Stimulated activated naive CD4-positive, alpha-beta T cell (primary cell): ENCODE measurements at regions not wholly inside any gene's neighbourhood (a gene's known extent, or its start where the extent isn't known, plus 50 kb on each side); places are given as distances from the start of the nearest gene placed in this dataset.

Experiments used
- DNase-seq, 6 experiments: peaks; one replicate each; lab custom pipeline; 2025; lab: John Stamatoyannopoulos, UW

DNA sequence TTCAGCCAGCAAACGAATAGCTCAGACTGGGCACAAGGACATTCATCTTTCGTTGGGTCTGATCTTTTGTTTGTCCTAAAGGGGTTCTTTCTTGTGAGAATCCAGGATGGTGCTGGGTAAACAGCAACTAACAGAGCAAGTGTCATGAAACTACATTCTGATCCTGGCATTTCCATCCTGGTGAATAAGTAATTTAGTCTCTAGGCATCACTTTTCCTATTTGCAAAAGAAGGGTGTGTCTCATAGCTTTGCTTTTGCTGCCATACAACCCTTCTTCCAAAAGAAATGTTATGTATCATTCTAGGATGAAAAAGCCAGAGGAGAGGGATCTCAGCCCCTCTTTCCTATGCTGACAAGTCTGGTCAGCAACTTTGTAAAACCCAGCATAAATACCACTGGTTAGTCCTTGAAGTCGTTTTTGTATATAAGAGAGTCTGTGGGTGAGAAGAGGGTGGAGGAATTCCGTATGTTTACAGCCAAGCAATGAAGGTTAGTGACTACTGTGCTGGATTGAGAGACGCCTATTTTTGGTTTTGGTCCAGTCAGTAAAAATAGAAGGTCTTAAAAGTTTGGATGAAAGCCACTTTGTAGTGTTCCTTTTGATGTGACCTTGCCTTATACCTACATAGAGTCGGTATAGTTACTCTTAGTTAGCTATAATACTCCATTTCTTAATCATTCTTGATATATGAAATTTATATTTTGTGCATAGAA is 88.4 kb upstream of the SLC25A13 start:
- DNase-seq, result no peak

DNA sequence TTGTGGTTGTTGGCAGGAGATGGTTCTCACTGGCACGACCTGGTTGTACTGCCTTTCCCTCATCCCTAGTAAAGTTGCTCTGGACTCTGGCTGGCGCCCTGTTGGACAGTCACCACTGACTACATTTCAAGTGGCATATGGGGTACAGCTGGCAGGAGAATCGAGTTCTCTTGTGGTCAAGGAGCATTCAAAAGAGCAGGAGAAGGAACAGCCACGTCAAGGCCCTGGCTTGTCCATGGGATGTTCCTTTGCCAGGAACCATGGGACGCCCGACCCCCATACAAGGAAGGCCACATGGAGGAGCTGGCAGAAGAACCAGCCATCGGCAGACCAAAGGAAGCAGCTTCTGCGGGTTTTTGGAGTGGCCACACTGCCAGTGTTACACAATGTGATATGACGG is 87.0 kb upstream of the SLC25A13 start:
- no peak for DNase-seq

DNA sequence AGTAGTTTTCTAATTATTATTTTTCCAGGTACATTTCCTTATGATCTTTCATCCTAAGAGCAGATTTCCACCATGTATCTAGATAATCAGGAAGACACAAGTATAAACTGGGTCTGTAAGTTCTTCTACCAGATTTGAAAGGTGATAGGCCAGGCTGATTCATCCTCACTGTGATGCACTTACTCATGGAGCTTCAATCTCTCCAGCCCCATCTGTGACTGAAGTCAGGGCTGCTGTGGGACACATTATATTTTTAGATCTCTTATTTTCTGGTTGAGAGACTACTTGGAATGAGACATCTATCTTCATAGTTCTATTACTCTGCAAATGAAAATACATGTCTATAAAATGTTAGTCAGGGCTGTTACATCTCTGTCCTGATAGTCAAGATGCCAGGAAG is 85.5 kb upstream of the SLC25A13 start:
- DNase-seq, result no peak

DNA sequence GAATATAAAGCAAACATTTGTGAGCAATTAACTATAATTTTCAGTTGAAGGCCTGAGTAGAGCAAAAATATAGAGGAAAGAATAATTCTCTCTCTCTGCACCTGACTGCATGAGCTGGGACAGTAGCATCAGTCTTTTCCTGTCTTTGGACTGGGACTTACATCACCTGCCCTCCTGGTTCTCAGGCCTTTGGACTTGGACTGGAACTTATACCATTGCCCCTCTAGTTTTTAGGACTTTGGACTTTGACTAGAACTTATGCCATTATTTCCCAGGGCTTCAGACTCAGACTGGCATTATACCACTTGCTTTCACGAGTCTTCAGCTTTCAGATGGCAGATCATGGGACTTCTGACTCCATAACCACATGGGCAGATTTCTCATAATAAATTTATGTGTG is 81.0 kb upstream of the SLC25A13 start:
- DNase-seq, result no peak

DNA sequence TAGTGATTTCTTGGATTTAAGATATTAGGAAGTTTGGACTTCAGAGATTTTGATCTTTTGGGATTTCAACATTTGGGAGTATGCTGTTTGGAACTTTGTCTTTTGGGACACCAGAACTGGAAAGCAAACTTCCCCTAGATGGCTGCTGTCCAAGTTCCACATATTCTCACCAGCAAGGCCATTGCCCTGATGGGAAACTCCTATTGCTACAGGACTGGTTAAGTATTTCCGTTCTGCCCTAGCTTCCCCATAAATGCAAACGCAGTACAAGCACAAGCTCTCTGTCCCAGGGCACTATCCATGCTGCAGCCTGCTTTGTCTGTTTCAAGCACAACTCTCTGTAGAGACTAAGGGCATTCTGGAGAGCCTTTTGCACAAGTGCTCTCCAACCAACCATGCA is 79.3 kb upstream of the SLC25A13 start:
- no peak for DNase-seq

DNA sequence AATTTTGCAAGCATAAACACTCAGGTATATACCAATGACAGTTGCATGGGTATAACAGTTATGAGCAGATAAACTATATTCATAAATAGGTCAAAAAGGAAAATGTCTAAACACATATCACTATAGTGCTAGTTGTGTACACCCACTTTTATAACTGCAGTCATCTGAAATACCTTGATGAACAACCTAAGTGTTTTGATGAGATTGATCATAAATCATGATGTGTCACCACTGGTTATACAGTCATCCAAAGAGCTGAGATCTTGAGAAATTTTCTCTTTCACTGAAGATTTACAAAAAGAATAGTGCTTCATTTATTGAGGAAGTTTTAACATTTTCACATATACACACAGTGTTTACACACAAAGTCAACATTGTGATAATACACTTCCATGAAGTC is 78.6 kb upstream of the SLC25A13 start:
- no peak for DNase-seq

DNA sequence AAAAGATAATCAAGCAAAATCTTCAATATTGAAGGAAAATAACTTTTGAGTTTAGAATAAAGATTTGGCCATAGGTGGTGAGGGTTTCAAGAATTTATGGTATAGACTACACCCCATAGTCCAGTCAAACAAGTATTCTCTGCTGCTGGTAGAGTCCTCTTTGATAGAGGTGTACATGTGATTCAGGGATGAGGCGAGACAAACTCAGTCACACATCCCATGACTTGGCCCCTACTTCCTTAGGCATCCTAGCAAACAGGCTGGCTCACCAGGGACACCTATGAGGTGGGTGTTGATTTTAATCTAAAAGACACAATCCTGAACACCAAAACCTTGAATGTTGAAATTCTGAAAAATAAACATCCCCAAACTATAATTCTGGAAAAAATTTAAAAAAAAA is 78.1 kb upstream of the SLC25A13 start:
- DNase-seq, result no peak

DNA sequence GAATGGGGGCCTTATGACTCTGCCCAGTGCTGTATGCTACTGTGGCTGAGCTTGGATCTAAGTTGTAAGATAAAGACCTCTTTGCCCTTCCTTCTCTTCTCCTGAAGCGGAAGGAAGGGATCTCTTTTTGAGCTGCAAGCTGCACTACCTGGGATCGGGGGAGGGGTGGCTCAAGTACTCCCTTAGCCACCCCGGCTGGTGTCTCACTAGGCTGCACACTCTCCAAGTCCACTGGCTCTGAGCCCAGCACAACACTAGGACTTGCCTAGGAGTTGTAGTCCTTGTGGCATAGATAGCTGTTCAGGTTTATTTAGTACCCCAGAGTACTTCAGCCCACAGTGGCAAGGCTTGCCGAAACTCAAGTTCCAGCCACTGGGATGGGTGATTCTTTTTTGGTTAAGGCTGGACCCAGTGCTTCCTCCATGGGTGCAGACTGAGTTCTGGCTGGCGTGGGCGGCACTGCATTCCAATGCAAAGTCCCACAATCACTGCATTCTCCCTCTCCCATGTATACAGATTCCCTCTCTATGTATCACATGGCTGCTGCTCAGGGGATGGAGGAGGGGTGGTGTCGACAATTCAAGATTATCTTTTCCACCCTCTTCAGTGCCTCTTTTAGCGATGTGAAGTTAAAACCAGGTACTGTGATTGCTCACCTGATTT is 76.2 kb upstream of the SLC25A13 start:
- no peak for DNase-seq

DNA sequence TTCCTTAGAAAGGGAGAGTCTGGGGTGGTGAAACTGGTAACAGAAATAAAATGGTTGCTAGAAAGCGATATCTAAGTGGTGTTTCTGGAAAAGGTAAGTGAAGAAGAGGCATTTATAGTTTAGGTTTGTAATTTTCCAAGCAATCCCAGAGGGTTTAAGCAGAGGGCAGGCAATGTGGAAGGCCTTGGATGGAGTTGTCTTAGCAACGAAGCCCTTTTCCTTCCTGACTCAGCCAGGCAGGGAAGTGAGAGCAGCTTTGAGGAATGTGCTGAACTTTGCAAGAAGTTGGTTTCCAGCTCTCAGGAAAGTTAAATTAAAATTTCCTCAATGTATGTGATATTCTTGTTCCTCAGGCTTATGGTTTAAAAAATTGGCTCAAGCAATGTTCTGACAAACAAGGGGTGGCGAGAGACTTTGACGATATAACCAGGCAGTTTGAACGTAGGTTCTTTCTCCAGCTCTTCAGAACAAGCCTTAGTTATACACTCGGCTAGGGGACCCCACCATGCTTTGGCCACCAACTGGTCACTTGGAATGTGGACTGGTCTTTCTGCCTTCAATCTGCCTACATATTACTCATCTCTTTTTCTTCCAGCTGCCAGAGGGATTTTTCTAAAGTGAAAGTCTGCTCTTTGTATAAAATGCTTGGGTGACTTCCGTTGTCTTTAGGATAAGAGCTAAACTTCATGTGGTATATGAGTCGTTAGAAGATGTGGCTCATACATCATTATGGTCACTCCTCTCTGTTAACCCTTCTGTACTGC is 66.9 kb upstream of the SLC25A13 start:
- DNase-seq, result no peak

DNA sequence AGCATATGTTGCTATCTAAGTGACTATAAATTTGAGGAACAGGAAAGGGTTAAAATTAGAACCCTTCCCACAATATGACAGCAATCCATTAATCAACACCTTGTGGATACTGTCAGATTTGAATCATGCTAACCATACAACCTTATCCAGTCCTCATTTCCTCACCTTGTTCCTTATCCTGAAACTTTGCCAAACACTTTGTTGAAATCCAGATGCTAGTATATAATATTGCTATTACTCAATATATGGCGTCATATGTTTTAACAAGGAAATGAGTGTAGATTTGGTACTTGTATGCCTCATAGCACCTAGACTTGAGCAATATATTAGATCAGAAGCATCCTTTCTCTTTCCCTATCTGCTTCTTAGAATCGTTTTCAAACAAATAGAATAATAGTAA is 66.3 kb upstream of the SLC25A13 start:
- no peak for DNase-seq

DNA sequence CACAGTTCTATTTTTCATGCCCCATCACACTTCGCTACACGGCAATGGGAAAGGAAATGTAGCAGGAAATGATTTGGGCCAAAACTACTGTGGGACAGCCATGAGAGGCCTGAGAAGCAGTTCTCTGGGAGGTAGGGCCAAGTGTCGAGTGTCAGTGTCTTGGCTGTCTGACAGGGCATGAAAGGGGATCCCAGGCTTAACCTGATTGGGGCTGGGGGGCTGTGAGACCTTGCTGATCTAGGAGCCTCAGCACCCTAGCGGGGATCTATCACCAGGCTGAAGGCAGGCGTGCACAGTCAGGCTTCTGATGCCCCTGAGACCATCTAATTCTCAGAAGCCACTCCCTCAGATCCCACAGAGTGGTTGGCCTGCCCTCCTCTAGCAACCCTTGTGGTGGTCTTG is 58.2 kb upstream of the SLC25A13 start:
- DNase-seq, result no peak

DNA sequence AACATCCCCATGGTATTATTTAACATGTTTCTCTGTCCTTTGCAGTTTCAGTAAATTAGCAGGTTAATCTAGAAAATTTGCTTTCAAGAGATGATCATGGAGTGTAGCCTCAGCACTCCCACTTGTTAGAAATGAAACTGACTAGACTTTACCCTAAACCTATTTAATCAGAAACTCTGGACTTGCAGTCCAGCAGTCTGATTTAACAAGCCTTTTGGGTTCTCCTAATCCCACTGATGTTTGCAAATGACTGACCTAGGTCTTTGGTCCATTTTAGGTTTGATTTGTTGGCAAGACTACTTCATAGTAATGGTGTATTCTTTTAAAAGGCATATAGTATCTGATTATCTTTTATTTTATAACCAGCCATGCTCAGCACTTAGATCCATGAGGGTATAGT is 55.5 kb upstream of the SLC25A13 start:
- no peak for DNase-seq
